Hepatocyte (in vitro differentiated cells): ENCODE measurements at regions not wholly inside any gene's neighbourhood (a gene's known extent, or its start where the extent isn't known, plus 50 kb on each side); places are given as distances from the start of the nearest gene placed in this dataset.
A peak's percentile ranks its signal among the peaks of the same experiment; 100 is the strongest.
"Not testable (repeated sequence)": the region's sequence is repeated elsewhere in the genome, so short reads cannot be mapped to it uniquely, and the experiment has no call there.

Source experiments
- DNase-seq: peaks from one replicate; pipeline ENCODE4 v3.0.0-alpha.2; 2016; ENCODE audit warnings: low spot score
- H2AFZ ChIP-seq: fragments of 200-600 bp; sonication (generic); 2 replicates; pipeline ENCODE4 v1.6.0; 2016; ENCODE audit warnings: antibody characterized with exemption, mild to moderate bottlenecking
- H3K27ac ChIP-seq: fragments of 200-600 bp; sonication (generic); 2 replicates; pipeline ENCODE4 v1.5.1; 2016; ENCODE audit warnings: mild to moderate bottlenecking
- H3K27me3 ChIP-seq: fragments of 200-600 bp; sonication (generic); 2 replicates; pipeline ENCODE4 v1.6.1; 2016
- H3K36me3 ChIP-seq: fragments of 200-600 bp; sonication (generic); replicated peaks from 2 replicates; pipeline ENCODE4 v1.5.1; 2016; ENCODE audit warnings: low read depth; ENCODE audit not compliant: insufficient read depth
- H3K4me1 ChIP-seq: fragments of 200-600 bp; sonication (generic); 2 replicates; pipeline ENCODE4 v1.5.1; 2016; ENCODE audit warnings: mild to moderate bottlenecking, moderate library complexity; ENCODE audit not compliant: insufficient read depth
- H3K4me2 ChIP-seq: fragments of 200-600 bp; sonication (generic); 2 replicates; pipeline ENCODE4 v1.6.0; 2016
- H3K4me3 ChIP-seq: fragments of 200-600 bp; sonication (generic); 2 replicates; pipeline ENCODE4 v1.5.1; 2016; ENCODE audit warnings: mild to moderate bottlenecking
- H3K79me2 ChIP-seq: fragments of 200-600 bp; sonication (generic); 2 replicates; pipeline ENCODE4 v1.6.0; 2017; ENCODE audit warnings: mild to moderate bottlenecking
- H3K9me2 ChIP-seq: fragments of 200-600 bp; sonication (generic); replicated peaks from 2 replicates; pipeline ENCODE4 v1.6.0; 2017; ENCODE audit warnings: mild to moderate bottlenecking; ENCODE audit not compliant: insufficient read depth
- H3K9me3 ChIP-seq: fragments of 200-600 bp; sonication (generic); 2 replicates; pipeline ENCODE4 v1.5.1; 2016; ENCODE audit warnings: low read depth, mild to moderate bottlenecking
- H4K20me1 ChIP-seq: fragments of 200-600 bp; sonication (generic); 2 replicates; pipeline ENCODE4 v1.6.0; 2016; ENCODE audit warnings: mild to moderate bottlenecking; ENCODE audit not compliant: insufficient read depth, poor library complexity, severe bottlenecking
- EZH2 ChIP-seq: fragments of 200-600 bp; sonication (generic); IDR thresholded peaks from 2 replicates; pipeline ENCODE4 v1.6.1; 2016; ENCODE audit warnings: antibody characterized with exemption, mild to moderate bottlenecking, borderline replicate concordance
- EZH2phosphoT487 ChIP-seq: fragments of 200-600 bp; sonication (generic); IDR thresholded peaks from one replicate; pipeline ENCODE4 v1.6.1; 2018; ENCODE audit warnings: antibody characterized with exemption, mild to moderate bottlenecking, low read depth, moderate library complexity; ENCODE audit not compliant: unreplicated experiment, severe bottlenecking
- WGBS: methylation state at CpG from one replicate; pipeline ENCODE4 v1.1.6; 2016; ENCODE audit warnings: low lambda C conversion rate; ENCODE audit errors: missing lambda C conversion rate; 5-methylcytosine and 5-hydroxymethylcytosine counted together
- TF ChIP-seq, protein P1 (sequence below): fragments of 200-600 bp; sonication (generic); IDR thresholded peaks from 2 replicates; pipeline ENCODE4 v1.5.1; 2016; ENCODE audit warnings: antibody characterized with exemption, mild to moderate bottlenecking; ENCODE audit not compliant: poor library complexity

DNA sequence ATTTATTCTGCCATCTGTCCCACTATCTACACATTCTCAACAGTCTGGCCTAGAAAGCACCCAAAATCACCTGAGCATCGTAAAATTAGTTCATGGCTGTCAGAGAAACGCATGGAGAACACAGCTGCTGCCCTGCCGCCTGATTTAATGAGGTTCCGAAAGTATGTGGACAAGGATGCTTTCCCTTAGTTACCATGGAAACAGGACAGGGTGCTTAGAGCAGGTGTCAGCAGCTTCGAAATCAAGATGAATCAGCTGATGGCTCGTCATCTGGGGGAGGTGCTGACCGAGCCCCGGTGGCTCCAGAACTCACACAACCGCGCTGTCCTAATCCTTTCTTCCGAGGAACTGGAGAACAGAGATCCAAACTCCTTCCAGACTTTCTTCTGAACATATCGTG lies 151.5 kb downstream of the TEX36 start:
- H3K9me3 ChIP-seq: no peaks in the 10 kb centered on the region

DNA sequence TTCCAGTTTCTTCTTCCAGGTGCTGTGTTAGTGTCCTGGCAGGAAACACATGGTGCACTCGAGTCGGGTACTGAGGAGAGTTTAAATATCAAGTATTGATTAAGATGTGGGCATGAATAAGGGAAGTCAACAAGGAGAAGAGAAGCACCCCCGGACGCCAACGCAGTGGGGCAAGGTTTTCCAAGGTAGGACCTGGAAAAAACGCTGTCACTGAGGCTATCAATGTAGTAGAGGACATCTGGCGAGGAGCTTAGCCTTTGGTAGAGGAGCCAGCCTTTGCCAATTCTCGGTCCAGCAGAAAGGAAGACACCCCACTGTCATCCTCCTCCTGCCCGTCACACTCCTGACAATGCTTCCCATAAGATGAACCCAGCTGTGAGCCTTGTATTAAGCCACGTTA lies 159.6 kb downstream of the TEX36 start:
- H3K4me1 ChIP-seq: no peaks in the 10 kb centered on the region
- no peak overlapping the region for H3K4me2 ChIP-seq
- H3K27me3 ChIP-seq: no peaks in the 10 kb centered on the region
- no peak overlapping the region for H3K4me3 ChIP-seq
- WGBS: 89% methylated on average over 10 of the region's 10 CpGs
- no peak overlapping the region for H3K27ac ChIP-seq
- H3K36me3 ChIP-seq: no peaks in the 10 kb centered on the region
- no peaks in the 10 kb centered on the region for H3K9me2 ChIP-seq
- no peak overlapping the region for H2AFZ ChIP-seq
- no peaks in the 10 kb centered on the region for H4K20me1 ChIP-seq
- H3K79me2 ChIP-seq: no peaks in the 10 kb centered on the region
- no peaks in the 10 kb centered on the region for H3K9me3 ChIP-seq
- DNase-seq: no peak
- TF ChIP-seq EZH2phosphoT487 (no peak), EZH2 (no peak)
- TF ChIP-seq, protein P1, sequence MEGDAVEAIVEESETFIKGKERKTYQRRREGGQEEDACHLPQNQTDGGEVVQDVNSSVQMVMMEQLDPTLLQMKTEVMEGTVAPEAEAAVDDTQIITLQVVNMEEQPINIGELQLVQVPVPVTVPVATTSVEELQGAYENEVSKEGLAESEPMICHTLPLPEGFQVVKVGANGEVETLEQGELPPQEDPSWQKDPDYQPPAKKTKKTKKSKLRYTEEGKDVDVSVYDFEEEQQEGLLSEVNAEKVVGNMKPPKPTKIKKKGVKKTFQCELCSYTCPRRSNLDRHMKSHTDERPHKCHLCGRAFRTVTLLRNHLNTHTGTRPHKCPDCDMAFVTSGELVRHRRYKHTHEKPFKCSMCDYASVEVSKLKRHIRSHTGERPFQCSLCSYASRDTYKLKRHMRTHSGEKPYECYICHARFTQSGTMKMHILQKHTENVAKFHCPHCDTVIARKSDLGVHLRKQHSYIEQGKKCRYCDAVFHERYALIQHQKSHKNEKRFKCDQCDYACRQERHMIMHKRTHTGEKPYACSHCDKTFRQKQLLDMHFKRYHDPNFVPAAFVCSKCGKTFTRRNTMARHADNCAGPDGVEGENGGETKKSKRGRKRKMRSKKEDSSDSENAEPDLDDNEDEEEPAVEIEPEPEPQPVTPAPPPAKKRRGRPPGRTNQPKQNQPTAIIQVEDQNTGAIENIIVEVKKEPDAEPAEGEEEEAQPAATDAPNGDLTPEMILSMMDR: no peak

More for the DNA sequence above, 151.5 kb downstream of the TEX36 start:
- Histone ChIP-seq H3K4me3 (no peak overlapping the region), H3K27me3 (no peaks in the 10 kb centered on the region), H3K4me2 (no peak overlapping the region), H3K79me2 (no peaks in the 10 kb centered on the region), H3K27ac (no peak overlapping the region), H3K9me2 (no peaks in the 10 kb centered on the region), H4K20me1 (no peaks in the 10 kb centered on the region), H3K4me1 (no peaks in the 10 kb centered on the region), H2AFZ (no peak overlapping the region), H3K36me3 (no peaks in the 10 kb centered on the region)
- WGBS: 62% methylated on average over 12 of the region's 12 CpGs
- DNase-seq: no peak
- TF ChIP-seq EZH2phosphoT487 (no peak), EZH2 (no peak)

DNA sequence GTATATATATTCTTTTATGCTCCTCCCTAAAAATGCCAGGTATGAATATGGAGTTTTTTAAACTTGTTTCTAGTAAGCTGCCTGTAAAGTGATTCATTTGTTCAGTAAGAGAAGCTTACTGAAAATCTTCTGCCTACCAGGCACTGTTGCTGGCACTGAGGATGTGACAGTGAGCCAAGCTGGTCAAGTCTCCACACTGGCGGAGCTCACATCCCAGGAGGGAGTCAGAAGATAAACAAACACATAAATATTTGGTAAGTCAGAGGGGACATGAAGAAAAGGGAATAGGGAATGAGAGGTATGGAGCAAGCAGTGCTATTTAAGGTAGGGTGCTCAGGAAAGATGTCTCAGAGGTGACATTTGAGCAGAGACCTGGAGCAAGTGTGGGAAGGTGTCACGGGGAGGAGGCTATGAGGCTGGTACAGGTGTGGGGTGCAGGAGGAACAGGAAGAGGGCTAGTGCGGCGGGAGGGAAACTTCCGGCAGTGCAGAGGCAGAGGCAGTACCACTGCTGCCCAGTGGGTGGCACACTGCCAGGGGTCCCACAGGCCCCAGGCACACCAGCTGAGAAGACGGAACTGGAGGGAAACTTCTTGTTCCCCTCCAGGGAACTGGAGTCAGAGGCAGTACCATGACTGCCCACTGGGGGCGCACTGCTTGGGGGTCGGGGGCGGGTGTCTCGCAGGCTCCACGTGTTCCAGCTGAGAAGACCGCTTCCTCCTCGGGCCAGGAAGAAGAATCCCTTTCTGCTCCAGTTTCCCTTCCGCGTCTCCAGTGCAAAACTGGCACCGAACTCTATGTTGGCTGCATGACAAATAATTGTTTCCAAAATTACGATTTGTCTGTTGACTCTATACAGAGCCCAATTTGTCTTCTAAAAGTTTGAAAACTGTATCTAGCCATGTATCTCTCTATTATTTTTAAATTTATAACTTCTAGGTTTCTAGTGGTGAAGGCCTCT lies 161.0 kb downstream of the TEX36 start:
- H3K4me3 ChIP-seq: no peak overlapping the region
- H3K4me1 ChIP-seq: no peaks in the 10 kb centered on the region
- H3K27me3 ChIP-seq: no peaks in the 10 kb centered on the region
- no peaks in the 10 kb centered on the region for H4K20me1 ChIP-seq
- WGBS: 77% methylated on average over 13 of the region's 17 CpGs
- H3K36me3 ChIP-seq: no peaks in the 10 kb centered on the region
- no peaks in the 10 kb centered on the region for H3K79me2 ChIP-seq
- no peak for DNase-seq
- no peaks in the 10 kb centered on the region for H3K9me3 ChIP-seq
- H3K9me2 ChIP-seq: no peaks in the 10 kb centered on the region
- no peak for TF ChIP-seq EZH2phosphoT487
- TF ChIP-seq EZH2: no peak
- TF ChIP-seq, protein P1: peak; percentile 42
- no peak overlapping the region for H3K27ac ChIP-seq
- no peak overlapping the region for H3K4me2 ChIP-seq
- H2AFZ ChIP-seq: no peak overlapping the region

DNA sequence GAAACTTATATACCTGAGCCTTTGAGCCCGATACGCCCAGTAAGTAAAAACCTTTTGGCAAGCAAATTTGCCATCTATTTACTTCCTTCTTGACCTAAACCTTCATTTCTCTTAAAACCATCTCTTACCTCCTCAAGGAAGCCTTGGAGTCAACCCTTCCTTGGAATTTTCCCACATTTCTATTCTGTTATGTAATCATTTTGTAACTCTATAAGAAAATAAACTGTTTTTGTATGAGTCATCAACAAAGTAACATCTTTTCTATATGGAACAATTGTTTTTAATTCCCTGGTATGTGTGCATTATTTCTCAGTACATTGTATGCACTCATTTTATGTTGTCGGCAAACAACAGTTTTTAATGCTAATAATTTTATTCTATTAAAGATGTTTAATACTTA lies 162.0 kb downstream of the TEX36 start:
- Histone ChIP-seq H3K4me1 (no peaks in the 10 kb centered on the region), H2AFZ (no peak overlapping the region), H3K27me3 (no peaks in the 10 kb centered on the region), H3K9me3 (no peaks in the 10 kb centered on the region), H3K4me2 (no peak overlapping the region), H4K20me1 (no peaks in the 10 kb centered on the region), H3K4me3 (no peak overlapping the region), H3K79me2 (no peaks in the 10 kb centered on the region), H3K27ac (no peak overlapping the region), H3K36me3 (no peaks in the 10 kb centered on the region), H3K9me2 (no peaks in the 10 kb centered on the region)
- 98% methylated on average over 3 of the region's 3 CpGs for WGBS
- no peak for DNase-seq
- TF ChIP-seq EZH2: no peak
- TF ChIP-seq, protein P1: no peak
- no peak for TF ChIP-seq EZH2phosphoT487

DNA sequence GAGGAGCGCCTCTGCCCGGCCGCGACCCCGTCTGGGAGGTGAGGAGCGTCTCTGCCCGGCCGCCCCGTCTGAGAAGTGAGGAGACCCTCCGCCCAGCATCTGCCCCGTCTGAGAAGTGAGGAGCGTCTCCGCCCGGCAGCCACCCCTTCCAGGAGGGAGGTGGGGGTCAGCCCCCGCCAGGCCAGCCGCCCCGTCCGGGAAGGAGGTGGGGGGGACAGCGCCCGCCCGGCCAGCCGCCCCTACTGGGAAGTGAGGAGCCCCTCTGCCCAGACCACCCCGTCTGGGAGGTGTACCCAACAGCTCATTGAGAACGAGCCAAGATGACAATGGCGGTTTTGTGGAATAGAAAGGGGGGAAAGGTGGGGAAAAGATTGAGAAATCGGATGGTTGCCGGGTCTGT lies 164.6 kb downstream of the TEX36 start:
- 95% methylated on average over 5 of the region's 27 CpGs for WGBS
- not testable (repeated sequence) for H4K20me1 ChIP-seq

More for the DNA sequence above, 164.6 kb downstream of the TEX36 start:
- not testable (repeated sequence) for H3K27ac ChIP-seq, DNase-seq, H3K4me3 ChIP-seq, H3K36me3 ChIP-seq, H3K4me1 ChIP-seq, H3K4me2 ChIP-seq, H3K9me2 ChIP-seq, H3K27me3 ChIP-seq, H3K79me2 ChIP-seq, H2AFZ ChIP-seq, H3K9me3 ChIP-seq
